Common myeloid progenitor, CD34-positive (primary cell): ENCODE measurements at regions not wholly inside any gene's neighbourhood (a gene's known extent, or its start where the extent isn't known, plus 50 kb on each side); places are given as distances from the start of the nearest gene placed in this dataset.
A peak's percentile ranks its signal among the peaks of the same experiment; 100 is the strongest.

ENCODE experiments used
- CTCF ChIA-PET: fragments of 350-600 bp; sonication (Branson Sonifier 250); formaldehyde crosslinking; loops from one replicate; lab custom pipeline; 2021; ENCODE audit warnings: antibody characterized with exemption; lab: Charles Lee
- POLR2A ChIA-PET: fragments of 350-600 bp; sonication (Branson Sonifier 250); formaldehyde crosslinking; loops from one replicate; lab custom pipeline; 2021; ENCODE audit warnings: antibody characterized with exemption; lab: Charles Lee
- DNase-seq, 3 donors: peaks; one replicate each; pipeline versions ENCODE4 v3.0.0 to v3.0.0-alpha.2; 2013
- H3K27ac ChIP-seq, 2 experiments: 1 replicate in 1 of 2; 2 replicates in 1 of 2; pipeline ENCODE4 v1.7.0; 2013; ENCODE audit warnings: inconsistent platforms in 2 of 2, low read length in 2 of 2, mild to moderate bottlenecking in 2 of 2, low read depth in 1 of 2, moderate library complexity in 1 of 2; ENCODE audit not compliant: severe bottlenecking in 2 of 2, insufficient read depth in 1 of 2, poor library complexity in 1 of 2
- H3K27me3 ChIP-seq, 5 experiments: replicated peaks in 2 of 5; 1 replicate in 3 of 5; 2 replicates in 2 of 5; pipeline versions ENCODE4 v1.6.1 to v1.7.0; 2013; ENCODE audit warnings: low read length in 4 of 5, mild to moderate bottlenecking in 2 of 5, moderate library complexity in 2 of 5, inconsistent platforms in 1 of 5; ENCODE audit not compliant: insufficient read depth in 5 of 5, control insufficient read depth in 4 of 5
- H3K36me3 ChIP-seq, 4 experiments: 1 replicate in 2 of 4; 2 replicates in 2 of 4; pipeline versions ENCODE4 v1.6.1 to v1.7.0; 2013; ENCODE audit warnings: low read length in 3 of 4, control low read depth in 1 of 4, mild to moderate bottlenecking in 1 of 4; ENCODE audit not compliant: control insufficient read depth in 4 of 4, insufficient read depth in 4 of 4
- H3K4me1 ChIP-seq, 4 experiments: 1 replicate in 3 of 4; 2 replicates in 1 of 4; pipeline versions ENCODE4 v1.6.1 to v1.7.1; 2013; ENCODE audit warnings: low read length in 3 of 4, mild to moderate bottlenecking in 3 of 4, control low read depth in 1 of 4, inconsistent platforms in 1 of 4, moderate library complexity in 1 of 4; ENCODE audit not compliant: control insufficient read depth in 4 of 4, insufficient read depth in 4 of 4; ENCODE audit errors: control extremely low read depth in 1 of 4
- H3K4me3 ChIP-seq, 7 experiments: 1 replicate in 4 of 7; 2 replicates in 3 of 7; pipeline versions ENCODE4 v1.5.1 to v1.7.0; 2013; ENCODE audit warnings: mild to moderate bottlenecking in 7 of 7, low read length in 6 of 7, moderate library complexity in 6 of 7, inconsistent platforms in 2 of 7, low read depth in 2 of 7, control low read depth in 1 of 7; ENCODE audit not compliant: insufficient read depth in 4 of 7, control insufficient read depth in 1 of 7; ENCODE audit errors: extremely low read depth in 1 of 7
- H3K9me3 ChIP-seq, 5 experiments: 1 replicate in 4 of 5; 2 replicates in 1 of 5; pipeline versions ENCODE4 v1.6.1 to v1.7.1; 2013; ENCODE audit warnings: low read length in 4 of 5, mild to moderate bottlenecking in 2 of 5, inconsistent platforms in 1 of 5, low read depth in 1 of 5, moderate library complexity in 1 of 5; ENCODE audit not compliant: control insufficient read depth in 4 of 5, insufficient read depth in 2 of 5; ENCODE audit errors: control extremely low read depth in 1 of 5
- WGBS: methylation state at CpG from one replicate; pipeline ENCODE4 v1.1.5; 2013; ENCODE audit not compliant: insufficient coverage; 5-methylcytosine and 5-hydroxymethylcytosine counted together

GRCh38 chr3:177447938-177448337, 250.7 kb upstream of the TBL1XR1 start:
- ChIA-PET POLR2A (no interaction called here), CTCF (interaction anchor here (0.6 to 1.5 kb wide), 3 partner anchors 9 to 878 kb away, joined by 3 to 4 read pairs (median 3); no protein-coding TSS in a partner anchor)

GRCh38 chr3:177448987-177449359, 251.7 kb upstream of the TBL1XR1 start:
- H3K4me3 ChIP-seq = no peak overlapping the region
- peaks cover 6 to 22% (median 18%) of the 10 kb centered on the region in 4 experiments for H3K4me1 ChIP-seq
- no peaks in the 10 kb centered on the region for H3K9me3 ChIP-seq
- ChIA-PET CTCF (interaction anchor here (0.5 to 1.5 kb wide), 5 partner anchors 10 to 213 kb away, joined by 3 to 5 read pairs (median 4); no protein-coding TSS in a partner anchor), POLR2A (no interaction called here)
- H3K27ac ChIP-seq = no peak overlapping the region
- peak in 2 of 3 donors; percentile 39 to 52 for DNase-seq
- H3K36me3 ChIP-seq = no peaks in the 10 kb centered on the region
- no CpG with 5 or more reads among the region's 3 CpGs for WGBS
- no peaks in the 10 kb centered on the region for H3K27me3 ChIP-seq

More at GRCh38 chr3:177447938-177448337, 250.7 kb upstream of the TBL1XR1 start:
- H3K4me1 ChIP-seq = peaks cover 6 to 22% (median 18%) of the 10 kb centered on the region in 4 experiments
- H3K27ac ChIP-seq = no peak overlapping the region
- H3K27me3 ChIP-seq = no peaks in the 10 kb centered on the region
- no peak for DNase-seq
- H3K36me3 ChIP-seq = no peaks in the 10 kb centered on the region
- 100% methylated on average over 1 of the region's 3 CpGs for WGBS
- H3K4me3 ChIP-seq = no peak overlapping the region
- H3K9me3 ChIP-seq = no peaks in the 10 kb centered on the region

- no peak overlapping the region for H3K4me3 ChIP-seq
- H3K36me3 ChIP-seq = no peaks in the 10 kb centered on the region
- 89% methylated on average over 5 of the region's 5 CpGs for WGBS
- H3K27ac ChIP-seq = no peak overlapping the region
- CTCF ChIA-PET = interaction anchor here (1.4 to 1.5 kb wide), 4 partner anchors 11 to 89 kb away, joined by 3 to 5 read pairs (median 4); no protein-coding TSS in a partner anchor
- peaks cover 6 to 22% (median 18%) of the 10 kb centered on the region in 4 experiments for H3K4me1 ChIP-seq
- POLR2A ChIA-PET = interaction anchor here (0.6 kb wide), 1 partner anchor 361 kb away, joined by 3 read pairs; no protein-coding TSS in a partner anchor
- no peaks in the 10 kb centered on the region for H3K27me3 ChIP-seq
- no peaks in the 10 kb centered on the region for H3K9me3 ChIP-seq
- DNase-seq = peak in 2 of 3 donors; percentile 52
Observed at GRCh38 chr3:177449360-177450006, 252.2 kb upstream of the TBL1XR1 start.

- POLR2A ChIA-PET = no interaction called here
- WGBS = 82% methylated on average over 2 of the region's 8 CpGs
- Histone ChIP-seq H3K27me3 (no peaks in the 10 kb centered on the region), H3K4me1 (peaks cover 6 to 22% (median 18%) of the 10 kb centered on the region in 4 experiments), H3K9me3 (no peaks in the 10 kb centered on the region), H3K4me3 (no peak overlapping the region), H3K27ac (no peak overlapping the region), H3K36me3 (no peaks in the 10 kb centered on the region)
- DNase-seq = no peak
- CTCF ChIA-PET = no interaction called here
Observed at GRCh38 chr3:177451301-177451750, 254.0 kb upstream of the TBL1XR1 start.

- WGBS = 90% methylated on average over 3 of the region's 5 CpGs
- H3K27ac ChIP-seq = no peak overlapping the region
- H3K4me3 ChIP-seq = no peak overlapping the region
- DNase-seq = peak in 1 of 3 donors; percentile 12
- CTCF ChIA-PET = no interaction called here
- H3K27me3 ChIP-seq = no peaks in the 10 kb centered on the region
- POLR2A ChIA-PET = no interaction called here
- peaks cover 0 to 7% (median 1%) of the 10 kb centered on the region in 5 experiments for H3K9me3 ChIP-seq
- peaks cover 6 to 22% (median 18%) of the 10 kb centered on the region in 4 experiments for H3K4me1 ChIP-seq
- H3K36me3 ChIP-seq = no peaks in the 10 kb centered on the region
Observed at GRCh38 chr3:177451864-177452830, 254.9 kb upstream of the TBL1XR1 start.

GRCh38 chr3:177452831-177453450, 255.7 kb upstream of the TBL1XR1 start:
- H3K27ac ChIP-seq = no peak overlapping the region
- DNase-seq = no peak
- H3K9me3 ChIP-seq = peaks cover 0 to 15% (median 2%) of the 10 kb centered on the region in 5 experiments
- H3K36me3 ChIP-seq = no peaks in the 10 kb centered on the region
- POLR2A ChIA-PET = no interaction called here
- H3K27me3 ChIP-seq = no peaks in the 10 kb centered on the region
- no peak overlapping the region for H3K4me3 ChIP-seq
- CTCF ChIA-PET = no interaction called here
- H3K4me1 ChIP-seq = peaks cover 6 to 22% (median 18%) of the 10 kb centered on the region in 4 experiments
- WGBS = 100% methylated on average over 1 of the region's 6 CpGs
